NCI-H2171 treated with DMSO at 0.1 percent for 48 hours (cell line): ENCODE measurements at regions not wholly inside any gene's neighbourhood (a gene's known extent, or its start where the extent isn't known, plus 50 kb on each side); places are given as distances from the start of the nearest gene placed in this dataset.

Source experiments
- DNase-seq: peaks from one replicate; lab custom pipeline; 2025; lab: John Stamatoyannopoulos, UW

- no peak for DNase-seq
Measured at GRCh38 chr22:48238284-48238915, 1476.0 kb downstream of the TBC1D22A start.

GRCh38 chr22:48237466-48238283, 1475.2 kb downstream of the TBC1D22A start:
- no peak for DNase-seq

DNA sequence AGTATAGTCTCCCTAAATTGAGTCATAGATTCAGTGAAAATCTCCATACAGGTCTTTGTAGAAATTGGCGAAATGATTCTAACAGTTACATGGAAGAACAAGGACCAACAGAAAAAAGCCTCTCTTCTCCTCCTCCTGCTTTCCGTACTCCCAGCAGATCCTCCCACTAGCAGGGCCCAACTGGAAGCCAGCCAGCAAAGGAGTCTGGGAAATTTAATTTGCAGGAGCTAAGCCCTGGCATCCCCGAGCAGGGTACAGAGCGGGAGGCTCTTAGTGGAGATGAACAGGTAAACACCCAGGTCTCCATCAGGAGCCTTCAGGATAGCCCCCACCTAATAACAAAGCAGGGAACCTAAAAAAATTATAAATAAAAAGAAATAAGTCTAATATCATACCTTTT, 1473.8 kb downstream of the TBC1D22A start:
- DNase-seq, result peak; percentile 40

DNA sequence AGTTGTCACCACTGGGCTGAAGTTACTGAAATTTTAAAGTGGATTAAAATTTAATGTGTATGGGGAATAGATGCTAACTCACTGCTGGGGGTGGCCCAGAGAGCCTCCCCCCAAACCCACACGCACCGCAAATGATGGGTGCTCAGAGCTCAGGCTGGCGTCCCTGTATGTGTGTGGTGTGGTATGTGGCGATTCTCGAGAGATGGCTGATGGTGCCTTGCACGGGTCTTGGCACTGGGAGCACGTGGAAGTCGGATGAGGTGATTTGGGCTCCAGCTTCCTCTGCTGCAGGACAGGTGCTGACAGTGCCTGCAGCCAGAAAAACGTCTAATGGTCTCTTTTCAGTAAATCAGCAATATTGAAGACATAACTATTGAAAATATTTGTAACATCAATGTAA, 1473.3 kb downstream of the TBC1D22A start:
- DNase-seq, result no peak

- no peak for DNase-seq
Measured at GRCh38 chr22:48234011-48234410, 1471.6 kb downstream of the TBC1D22A start.

- no peak for DNase-seq
Measured at GRCh38 chr22:48233586-48233985, 1471.1 kb downstream of the TBC1D22A start.

- no peak for DNase-seq
Measured at GRCh38 chr22:48228468-48228867, 1466.0 kb downstream of the TBC1D22A start.

DNA sequence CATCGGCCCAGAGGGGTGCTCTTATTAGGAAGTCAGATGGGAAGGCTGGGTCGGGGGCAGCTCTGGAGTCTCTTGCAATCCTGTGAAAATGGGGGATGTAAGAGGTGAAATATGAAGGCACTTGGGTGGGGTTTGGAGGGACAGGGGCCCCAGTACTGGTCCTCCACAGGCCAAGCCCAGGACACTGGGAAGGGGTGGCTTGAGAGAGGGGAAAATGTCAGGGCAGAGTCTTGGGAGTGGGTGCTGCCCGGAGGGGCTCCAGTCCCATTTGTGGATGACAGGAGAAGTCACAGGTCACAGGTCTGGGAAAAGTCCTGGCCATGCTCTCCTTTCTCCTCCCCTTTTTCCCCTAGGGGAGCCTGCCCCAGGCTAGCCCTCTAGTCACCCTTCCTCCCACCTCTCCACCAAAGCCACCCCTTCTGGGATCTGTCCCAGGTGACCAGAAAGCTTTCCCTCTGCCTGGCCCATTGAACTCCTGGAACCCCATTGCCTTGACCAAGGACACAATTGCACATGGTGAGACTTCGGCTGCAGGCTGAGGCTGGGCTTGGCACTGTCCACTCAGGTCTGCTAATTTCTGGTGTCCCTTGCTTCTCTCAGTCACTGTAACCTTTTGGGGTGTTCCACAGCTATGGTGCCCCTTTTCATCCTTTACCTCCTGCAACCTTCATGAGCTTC, 1465.0 kb downstream of the TBC1D22A start:
- no peak for DNase-seq

- no peak for DNase-seq
Measured at GRCh38 chr22:48226026-48227013, 1463.9 kb downstream of the TBC1D22A start.

GRCh38 chr22:48224332-48224731, 1461.9 kb downstream of the TBC1D22A start:
- no peak for DNase-seq

DNA sequence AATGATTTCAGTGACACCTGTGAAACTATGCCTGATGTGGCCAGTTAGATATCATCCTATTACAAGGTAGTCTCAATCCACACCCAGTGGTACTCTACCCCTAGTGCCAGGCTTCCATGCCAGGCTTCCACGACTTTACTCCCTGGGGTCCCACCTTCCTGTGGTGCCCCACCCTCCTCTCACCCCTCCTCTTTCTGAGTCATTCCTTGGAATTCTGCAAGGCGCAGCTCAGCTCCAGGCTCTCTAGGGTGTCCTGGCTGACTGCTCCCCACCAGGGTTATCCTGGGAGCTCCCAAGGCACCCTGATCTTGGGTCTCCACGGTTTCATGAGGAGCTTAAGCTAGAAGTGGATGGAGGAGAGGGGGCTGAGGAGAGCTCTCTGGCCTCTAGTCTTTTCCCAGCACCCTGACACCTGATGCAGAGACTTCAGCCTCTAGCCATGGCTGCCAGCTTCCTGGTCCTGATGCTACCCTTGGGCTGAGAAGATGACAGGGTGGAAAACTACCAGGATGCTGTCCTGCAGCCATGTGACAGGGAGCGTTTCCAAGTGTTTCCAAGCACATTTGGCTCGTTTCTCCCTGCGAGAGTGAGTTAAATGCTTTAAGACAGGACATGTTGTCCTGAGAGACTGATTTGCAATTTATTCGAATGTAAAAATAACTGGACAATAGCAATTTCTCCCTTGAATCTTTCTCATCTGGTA, 1461.2 kb downstream of the TBC1D22A start:
- no peak for DNase-seq

- DNase-seq, result no peak
Measured at GRCh38 chr22:48222742-48223487, 1460.5 kb downstream of the TBC1D22A start.

DNA sequence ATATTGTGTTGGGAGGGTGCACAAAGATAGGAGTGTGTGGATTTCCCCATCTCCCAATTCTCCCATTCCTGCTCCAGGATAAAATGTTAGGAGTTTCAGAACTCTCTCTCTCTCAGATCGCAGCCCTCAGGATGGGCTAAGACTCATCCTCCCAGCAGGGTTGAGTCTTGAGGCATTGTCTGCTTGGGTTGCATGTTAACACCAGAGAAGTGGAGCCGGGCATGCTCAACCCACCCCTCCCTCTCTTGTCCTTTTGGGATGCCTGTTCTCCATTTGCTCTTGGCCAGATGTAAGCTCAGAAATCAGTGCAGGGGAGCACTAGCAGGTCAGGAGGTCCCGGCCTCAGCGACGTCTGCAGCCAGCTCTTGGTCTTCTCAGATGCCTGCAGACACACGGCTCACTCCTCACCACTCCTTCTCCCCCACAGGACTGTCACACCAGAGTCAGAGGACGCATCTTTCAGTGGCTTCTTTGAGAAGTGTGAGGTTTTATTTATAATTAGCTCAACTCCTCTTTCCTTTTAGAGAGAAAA, 1456.5 kb downstream of the TBC1D22A start:
- no peak for DNase-seq

DNA sequence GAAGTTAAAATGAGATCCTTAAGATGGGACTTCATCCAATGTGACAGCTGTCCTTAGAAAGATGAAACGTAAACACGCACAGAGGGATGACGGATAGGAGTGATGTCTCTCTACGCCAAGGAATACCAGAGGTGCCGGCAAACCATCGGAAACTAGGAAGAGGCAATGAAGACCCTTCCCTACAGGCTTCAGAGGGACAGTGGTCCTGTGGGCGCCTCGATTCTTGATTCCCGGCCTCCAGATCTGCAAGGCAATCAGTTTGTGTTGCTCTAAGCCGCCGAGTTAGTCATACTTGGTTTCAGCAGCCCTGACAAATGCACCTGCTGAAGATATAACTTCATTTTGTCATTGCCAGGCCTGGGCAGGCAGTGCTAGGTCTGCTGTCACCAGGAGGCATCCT, 1455.1 kb downstream of the TBC1D22A start:
- DNase-seq, result no peak

GRCh38 chr22:48212727-48213126, 1450.3 kb downstream of the TBC1D22A start:
- no peak for DNase-seq

- DNase-seq, result no peak
Measured at GRCh38 chr22:48210812-48211211, 1448.4 kb downstream of the TBC1D22A start.

- no peak for DNase-seq
Measured at GRCh38 chr22:48210198-48210580, 1447.7 kb downstream of the TBC1D22A start.

DNA sequence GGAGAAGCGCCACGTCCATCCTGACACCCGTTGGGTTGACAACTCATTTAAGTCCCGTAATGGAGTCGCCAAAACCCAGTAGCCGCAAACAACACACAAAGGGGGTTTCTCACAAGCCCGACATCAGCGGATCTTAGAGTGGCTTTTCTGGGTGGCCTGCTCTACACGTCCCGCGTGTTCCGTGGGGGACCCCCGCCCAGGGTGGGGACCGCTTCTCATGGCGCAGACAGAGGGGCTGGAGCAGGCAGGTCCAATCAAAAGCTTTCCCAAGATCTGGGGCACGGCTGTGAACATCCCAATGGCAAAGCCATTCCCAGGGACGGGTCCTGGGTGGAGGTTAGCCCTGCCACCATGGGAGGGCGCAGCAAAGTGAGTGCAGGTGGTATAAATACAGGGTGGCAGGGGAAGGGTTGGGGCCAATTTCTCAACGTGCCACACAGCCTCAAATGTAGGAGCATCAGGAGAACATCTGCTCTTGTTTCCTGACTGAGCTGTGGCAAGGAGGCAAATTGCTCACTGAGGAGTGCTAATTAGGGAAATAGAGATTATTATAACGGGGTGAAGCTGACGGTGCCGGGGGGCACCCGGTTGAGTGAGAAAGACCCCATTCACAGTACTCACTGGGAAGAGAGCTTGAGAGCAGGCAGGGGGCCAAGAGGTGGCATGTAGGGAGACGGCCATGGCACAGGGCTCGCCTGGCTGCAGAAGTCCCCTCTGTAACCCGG, 1447.2 kb downstream of the TBC1D22A start:
- DNase-seq, result peak; percentile 34

- DNase-seq, result no peak
Measured at GRCh38 chr22:48208894-48209293, 1446.4 kb downstream of the TBC1D22A start.
